Hindlimb muscle (tissue), 1 donor: ENCODE measurements at regions not wholly inside any gene's neighbourhood (a gene's known extent, or its start where the extent isn't known, plus 50 kb on each side); places are given as distances from the start of the nearest gene placed in this dataset.
A peak's percentile ranks its signal among the peaks of the same experiment; 100 is the strongest.

ENCODE experiments used
- DNase-seq: peaks from one replicate; pipeline ENCODE4 v3.0.0-alpha.2; 2013

- DNase-seq = no peak
Observed at GRCh38 chr13:74867460-74867859, 614.5 kb downstream of the TBC1D4 start.

GRCh38 chr13:74866101-74866500, 615.9 kb downstream of the TBC1D4 start:
- peak; percentile 71 for DNase-seq

- peak; percentile 55 for DNase-seq
Observed at GRCh38 chr13:74865656-74866055, 616.3 kb downstream of the TBC1D4 start.

GRCh38 chr13:74860789-74861188, 621.2 kb downstream of the TBC1D4 start:
- no peak for DNase-seq

GRCh38 chr13:74850893-74851292, 631.1 kb downstream of the TBC1D4 start:
- DNase-seq = no peak

GRCh38 chr13:74847966-74848365, 634.0 kb downstream of the TBC1D4 start:
- no peak for DNase-seq

- DNase-seq = no peak
Observed at GRCh38 chr13:74845806-74846205, 636.2 kb downstream of the TBC1D4 start.

GRCh38 chr13:74841651-74842050, 640.3 kb downstream of the TBC1D4 start:
- no peak for DNase-seq

- no peak for DNase-seq
Observed at GRCh38 chr13:74841123-74841522, 640.8 kb downstream of the TBC1D4 start.

- DNase-seq = no peak
Observed at GRCh38 chr13:74839656-74840055, 642.3 kb downstream of the TBC1D4 start.

GRCh38 chr13:74838096-74838495, 643.9 kb downstream of the TBC1D4 start:
- no peak for DNase-seq

- no peak for DNase-seq
Observed at GRCh38 chr13:74836628-74837027, 645.3 kb downstream of the TBC1D4 start.

- DNase-seq = no peak
Observed at GRCh38 chr13:74835579-74835978, 646.4 kb downstream of the TBC1D4 start.

GRCh38 chr13:74825938-74826246, 656.1 kb downstream of the TBC1D4 start:
- DNase-seq = no peak

GRCh38 chr13:74825152-74825937, 656.6 kb downstream of the TBC1D4 start:
- peak; percentile 3 for DNase-seq

- no peak for DNase-seq
Observed at GRCh38 chr13:74820809-74821208, 661.2 kb downstream of the TBC1D4 start.

GRCh38 chr13:74819549-74819948, 662.4 kb downstream of the TBC1D4 start:
- no peak for DNase-seq

GRCh38 chr13:74816737-74817136, 665.2 kb downstream of the TBC1D4 start:
- no peak for DNase-seq

GRCh38 chr13:74796157-74796556, 662.0 kb upstream of the KLF12 start:
- DNase-seq = no peak

- DNase-seq = no peak
Observed at GRCh38 chr13:74795526-74795925, 661.3 kb upstream of the KLF12 start.

GRCh38 chr13:74794582-74794981, 660.4 kb upstream of the KLF12 start:
- DNase-seq = no peak

GRCh38 chr13:74794147-74794546, 659.9 kb upstream of the KLF12 start:
- DNase-seq = no peak

- DNase-seq = no peak
Observed at GRCh38 chr13:74784959-74785358, 650.8 kb upstream of the KLF12 start.

GRCh38 chr13:74778946-74779345, 644.7 kb upstream of the KLF12 start:
- DNase-seq = no peak

- no peak for DNase-seq
Observed at GRCh38 chr13:74778087-74778486, 643.9 kb upstream of the KLF12 start.
